ENCODE measurements at regions not wholly inside any gene's neighbourhood (a gene's known extent, or its start where the extent isn't known, plus 50 kb on each side); places are given as distances from the start of the nearest gene placed in this dataset.

- Histone ChIP-seq H3K14ac (ENCODE audit: insufficient read depth, low read length) (no peak overlapping the region), H3K9me3 (ENCODE audit: control insufficient read depth, low read depth, low read length) (no peaks in the 10 kb centered on the region), H4K91ac (ENCODE audit: insufficient read length, low read depth, low read length) (no peak overlapping the region), H3K4me1 (ENCODE audit: insufficient read depth, low read length) (no peaks in the 10 kb centered on the region), H3K27ac (ENCODE audit: insufficient read length, low read depth, low read length) (no peak overlapping the region), H2BK5ac (ENCODE audit: insufficient read length, low read length) (no peak overlapping the region), H3K23me2 (ENCODE audit: insufficient read length, low read depth, low read length, poor library complexity, severe bottlenecking) (no peaks in the 10 kb centered on the region), H2BK12ac (ENCODE audit: insufficient read length, low read depth, low read length) (no peak overlapping the region), H3K56ac (ENCODE audit: insufficient read length, low read depth, low read length) (no peak overlapping the region), H3K27me3 (ENCODE audit: insufficient read depth, low read length) (no peaks in the 10 kb centered on the region), H3K79me2 (ENCODE audit: insufficient read depth, low read length) (no peaks in the 10 kb centered on the region), H2AFZ (ENCODE audit: low read length) (no peak overlapping the region), H4K5ac (ENCODE audit: insufficient read length, low read depth, low read length) (no peak overlapping the region), H3K79me1 (ENCODE audit: insufficient read depth, low read depth, low read length, poor library complexity, severe bottlenecking) (no peaks in the 10 kb centered on the region), H3K4ac (ENCODE audit: low read depth, low read length) (no peak overlapping the region), H2BK20ac (ENCODE audit: low read depth, low read length, poor library complexity, severe bottlenecking) (no peak overlapping the region), H3K9ac (ENCODE audit: extremely low read depth, insufficient read length, low read length) (no peak overlapping the region), H3K4me2 (ENCODE audit: insufficient read depth, insufficient read length, low read length) (no peak overlapping the region), H2AK5ac (ENCODE audit: insufficient read length, low read length) (no peak overlapping the region), H2BK15ac (ENCODE audit: low read depth, low read length) (no peak overlapping the region), H4K20me1 (ENCODE audit: control insufficient read depth, insufficient read depth, insufficient read length) (no peaks in the 10 kb centered on the region), H3T11ph (ENCODE audit: low read length) (no peak overlapping the region), H4K8ac (replicated peaks; ENCODE audit: insufficient read length, low read depth, low read length) (no peak overlapping the region), H3K18ac (ENCODE audit: insufficient read length, low read depth, low read length) (no peak overlapping the region), H2BK120ac (ENCODE audit: low read depth, low read length, poor library complexity, severe bottlenecking) (no peak overlapping the region), H3K23ac (ENCODE audit: insufficient read length, low read depth, low read length) (no peak overlapping the region)
- no peak overlapping the region for H3K4me3 Mint-ChIP-seq
- H3K4me1 Mint-ChIP-seq = no peaks in the 10 kb centered on the region
- peaks cover 4% of the 10 kb centered on the region; the same call in 1 of the 2 replicates for H3K27me3 Mint-ChIP-seq (ENCODE audit: low read depth)
- H3K27ac Mint-ChIP-seq = no peak overlapping the region
- H3K9me3 Mint-ChIP-seq = no peaks in the 10 kb centered on the region
- no peaks in the 10 kb centered on the region for H3K36me3 Mint-ChIP-seq (ENCODE audit: insufficient read depth in 1 of 3, low read depth in 3 of 3)
- no peak for DNase-seq
- no CpG with 5 or more reads among the region's 3 CpGs for WGBS (ENCODE audit: extremely low coverage, insufficient read length, low lambda C conversion rate)
- TF ChIP-seq CTCF (conservative IDR thresholded peaks at IDR 0.05) = no peak
Measured at GRCh38 chr10:52571516-52572182, 200.9 kb downstream of the MBL2 start.
